Cardiac muscle cell (in vitro differentiated cells and primary cell): ENCODE measurements at regions not wholly inside any gene's neighbourhood (a gene's known extent, or its start where the extent isn't known, plus 50 kb on each side); places are given as distances from the start of the nearest gene placed in this dataset.

ENCODE experiments used
- DNase-seq, 2 donors: peaks; one replicate each; pipeline versions ENCODE4 v3.0.0 to v3.0.0-alpha.2; 2010 to 2017; ENCODE audit warnings: low read depth in 1 of 2, low spot score in 1 of 2
- H3K27ac ChIP-seq: fragments of 200-600 bp; sonication (generic); 2 replicates; pipeline ENCODE4 v1.5.1; 2016
- H3K27me3 ChIP-seq: fragments of 200-600 bp; sonication (generic); 2 replicates; pipeline ENCODE4 v1.6.0; 2016; ENCODE audit warnings: control low read depth
- H3K36me3 ChIP-seq: fragments of 200-600 bp; sonication (generic); 2 replicates; pipeline ENCODE4 v1.5.1; 2016; ENCODE audit warnings: control low read depth
- H3K4me1 ChIP-seq: fragments of 200-600 bp; sonication (generic); 2 replicates; pipeline ENCODE4 v1.8.1; 2017; ENCODE audit warnings: low read depth, mild to moderate bottlenecking, mixed run types
- H3K4me3 ChIP-seq: fragments of 200-600 bp; sonication (generic); 2 replicates; pipeline ENCODE4 v1.5.1; 2016; ENCODE audit warnings: mild to moderate bottlenecking
- H3K9me3 ChIP-seq: fragments of 200-600 bp; sonication (generic); 2 replicates; pipeline ENCODE4 v1.5.1; 2017; ENCODE audit warnings: low read depth, mild to moderate bottlenecking, control low read depth
- TF ChIP-seq, protein P1 (sequence below): IDR thresholded peaks from 2 replicates; pipeline ENCODE4 v1.5.1; 2012; ENCODE audit warnings: low read depth, mild to moderate bottlenecking, low read length

DNA sequence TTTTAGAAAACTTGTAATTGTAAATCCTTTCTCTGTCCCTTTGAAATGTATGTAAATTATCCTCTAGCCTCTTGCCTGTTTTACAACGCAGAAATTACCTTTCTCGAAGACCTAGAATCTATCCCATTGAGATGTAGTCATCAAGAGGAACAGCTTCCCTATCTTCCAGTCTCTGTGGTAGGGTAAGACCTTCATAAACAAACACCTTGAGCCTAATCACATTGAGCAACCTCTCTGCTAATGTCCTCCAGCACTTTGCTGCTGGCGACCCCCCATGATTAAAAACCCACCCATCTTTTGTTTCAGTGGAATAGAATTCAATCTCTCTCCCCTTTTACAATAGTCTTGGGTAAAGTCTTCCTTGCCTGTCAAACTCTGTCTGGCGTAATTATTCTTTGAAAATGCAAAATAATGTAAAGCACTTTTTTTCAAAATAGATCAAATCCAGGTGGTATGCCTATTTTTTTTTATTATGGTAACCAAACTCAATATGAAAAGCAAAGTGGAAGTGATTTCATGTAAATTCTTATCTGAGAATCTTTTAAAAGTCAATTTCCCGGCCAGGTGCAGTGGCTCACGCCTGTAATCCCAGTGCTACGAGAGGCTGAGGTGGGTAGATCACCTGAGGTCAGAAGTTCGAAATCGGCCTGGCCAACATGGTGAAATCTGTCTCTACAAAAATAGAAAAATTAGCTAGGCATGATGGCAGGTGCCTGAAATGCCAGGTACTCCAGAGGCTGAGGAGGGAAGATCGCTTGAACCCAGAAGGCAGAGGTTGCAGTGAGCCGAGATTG is 237.9 kb downstream of the GRXCR1 start:
- TF ChIP-seq, protein P1, sequence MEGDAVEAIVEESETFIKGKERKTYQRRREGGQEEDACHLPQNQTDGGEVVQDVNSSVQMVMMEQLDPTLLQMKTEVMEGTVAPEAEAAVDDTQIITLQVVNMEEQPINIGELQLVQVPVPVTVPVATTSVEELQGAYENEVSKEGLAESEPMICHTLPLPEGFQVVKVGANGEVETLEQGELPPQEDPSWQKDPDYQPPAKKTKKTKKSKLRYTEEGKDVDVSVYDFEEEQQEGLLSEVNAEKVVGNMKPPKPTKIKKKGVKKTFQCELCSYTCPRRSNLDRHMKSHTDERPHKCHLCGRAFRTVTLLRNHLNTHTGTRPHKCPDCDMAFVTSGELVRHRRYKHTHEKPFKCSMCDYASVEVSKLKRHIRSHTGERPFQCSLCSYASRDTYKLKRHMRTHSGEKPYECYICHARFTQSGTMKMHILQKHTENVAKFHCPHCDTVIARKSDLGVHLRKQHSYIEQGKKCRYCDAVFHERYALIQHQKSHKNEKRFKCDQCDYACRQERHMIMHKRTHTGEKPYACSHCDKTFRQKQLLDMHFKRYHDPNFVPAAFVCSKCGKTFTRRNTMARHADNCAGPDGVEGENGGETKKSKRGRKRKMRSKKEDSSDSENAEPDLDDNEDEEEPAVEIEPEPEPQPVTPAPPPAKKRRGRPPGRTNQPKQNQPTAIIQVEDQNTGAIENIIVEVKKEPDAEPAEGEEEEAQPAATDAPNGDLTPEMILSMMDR = no peak
- DNase-seq = no peak
- Histone ChIP-seq H3K27ac (no peak overlapping the region), H3K4me3 (no peak overlapping the region), H3K36me3 (no peaks in the 10 kb centered on the region), H3K27me3 (no peaks in the 10 kb centered on the region), H3K4me1 (peaks cover 4% of the 10 kb centered on the region), H3K9me3 (no peaks in the 10 kb centered on the region)

DNA sequence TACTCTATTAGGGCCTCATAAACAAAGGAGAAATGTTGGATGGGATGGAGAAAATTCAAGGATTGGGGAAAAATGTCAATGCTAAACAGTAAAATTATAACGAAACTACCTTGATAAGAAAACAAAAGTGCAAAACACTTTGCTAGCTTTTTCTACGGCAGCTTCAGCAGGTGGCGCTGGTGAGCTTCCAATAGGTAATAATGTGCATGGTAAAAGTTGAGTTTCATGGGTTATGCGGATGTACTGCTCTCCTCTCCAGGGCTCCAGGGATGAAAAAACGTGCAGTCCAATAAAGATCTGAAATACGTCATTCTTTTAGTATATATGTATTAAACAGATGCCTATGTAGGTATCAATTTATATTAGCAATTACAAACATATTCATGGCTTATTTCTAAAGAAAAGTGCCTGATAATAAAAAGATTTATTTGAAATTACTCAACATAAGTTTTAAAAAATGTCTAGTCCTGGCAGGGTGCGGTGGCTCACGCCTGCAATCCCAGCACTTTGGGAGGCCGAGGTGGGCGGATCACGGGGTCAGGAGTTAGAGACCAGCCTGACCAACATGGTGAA is 239.6 kb downstream of the GRXCR1 start:
- Histone ChIP-seq H3K27me3 (no peaks in the 10 kb centered on the region), H3K4me3 (no peak overlapping the region), H3K9me3 (no peaks in the 10 kb centered on the region), H3K4me1 (peaks cover 4% of the 10 kb centered on the region), H3K36me3 (no peaks in the 10 kb centered on the region), H3K27ac (no peak overlapping the region)
- DNase-seq = peak; percentile 79 to 84
- TF ChIP-seq, protein P1 = peak; percentile 83

DNA sequence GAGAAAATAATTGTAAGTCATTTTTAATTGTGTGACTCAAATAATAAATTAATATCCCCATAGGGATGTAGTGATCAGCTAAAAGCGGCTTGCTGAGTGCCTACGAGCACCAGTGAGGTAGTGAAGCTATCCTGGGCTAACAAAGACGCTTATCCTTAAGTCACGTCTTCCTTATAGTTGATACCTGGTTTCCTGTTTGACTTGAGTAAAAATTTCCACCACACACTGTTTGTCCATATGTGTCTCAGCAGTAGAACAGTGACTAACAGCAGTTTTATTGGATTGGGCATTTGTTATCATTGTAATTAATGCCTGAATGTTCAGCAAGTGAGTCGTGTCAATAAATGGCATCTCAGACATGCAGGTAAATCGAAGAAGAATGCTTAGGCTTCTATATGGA is 241.1 kb downstream of the GRXCR1 start:
- Histone ChIP-seq H3K9me3 (no peaks in the 10 kb centered on the region), H3K27ac (no peak overlapping the region), H3K27me3 (no peaks in the 10 kb centered on the region), H3K4me1 (peaks cover 4% of the 10 kb centered on the region), H3K36me3 (no peaks in the 10 kb centered on the region), H3K4me3 (no peak overlapping the region)
- TF ChIP-seq, protein P1 = no peak
- DNase-seq = no peak

DNA sequence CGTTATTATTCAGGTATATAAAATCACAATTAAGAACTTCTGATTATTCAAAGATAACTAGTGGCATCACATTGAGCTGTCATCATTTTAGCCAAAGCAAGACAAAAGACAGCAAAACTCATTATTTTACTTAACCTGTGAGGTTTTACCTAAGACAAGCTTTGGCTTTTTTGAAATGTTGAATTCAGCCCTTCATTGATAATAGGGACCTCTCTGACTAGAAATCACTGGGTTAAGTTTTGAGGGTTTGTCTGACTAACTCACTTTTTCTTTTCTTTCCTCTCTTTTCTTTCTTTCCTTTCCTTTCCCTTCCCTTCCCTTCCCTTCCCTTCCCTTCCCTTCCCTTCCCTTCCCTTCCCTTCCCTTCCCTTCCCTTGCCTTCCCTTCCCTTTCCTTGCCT is 244.2 kb downstream of the GRXCR1 start:
- TF ChIP-seq, protein P1 = no peak
- Histone ChIP-seq H3K4me1 (peaks cover 1% of the 10 kb centered on the region), H3K27me3 (no peaks in the 10 kb centered on the region), H3K4me3 (no peak overlapping the region), H3K27ac (no peak overlapping the region), H3K9me3 (no peaks in the 10 kb centered on the region), H3K36me3 (no peaks in the 10 kb centered on the region)
- no peak for DNase-seq

DNA sequence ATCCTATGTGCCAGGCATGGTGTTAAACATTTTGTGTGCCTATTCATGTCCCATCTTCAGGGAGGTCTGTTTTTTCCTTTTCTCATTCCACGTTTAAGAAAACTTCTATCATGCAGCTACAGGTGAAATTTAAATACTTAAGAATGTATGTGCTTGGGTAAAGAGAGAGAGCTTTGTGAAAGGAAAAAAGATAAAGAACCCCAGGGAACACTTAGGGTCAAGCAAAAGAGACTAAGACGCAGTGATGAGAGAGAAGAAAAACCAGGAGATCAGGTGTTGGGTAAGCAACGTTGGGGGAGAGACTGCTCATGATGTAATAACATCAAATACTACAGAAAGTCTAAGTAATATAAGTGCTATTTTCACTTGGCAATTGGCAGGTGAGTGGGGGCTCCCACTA is 253.7 kb downstream of the GRXCR1 start:
- DNase-seq = no peak
- TF ChIP-seq, protein P1 = no peak
- Histone ChIP-seq H3K4me3 (no peak overlapping the region), H3K36me3 (no peaks in the 10 kb centered on the region), H3K27ac (no peak overlapping the region), H3K9me3 (no peaks in the 10 kb centered on the region), H3K4me1 (no peaks in the 10 kb centered on the region), H3K27me3 (no peaks in the 10 kb centered on the region)
